ENCODE measurements at regions not wholly inside any gene's neighbourhood (a gene's known extent, or its start where the extent isn't known, plus 50 kb on each side); places are given as distances from the start of the nearest gene placed in this dataset.
"Not testable (repeated sequence)": the region's sequence is repeated elsewhere in the genome, so short reads cannot be mapped to it uniquely, and the experiment has no call there.

DNA sequence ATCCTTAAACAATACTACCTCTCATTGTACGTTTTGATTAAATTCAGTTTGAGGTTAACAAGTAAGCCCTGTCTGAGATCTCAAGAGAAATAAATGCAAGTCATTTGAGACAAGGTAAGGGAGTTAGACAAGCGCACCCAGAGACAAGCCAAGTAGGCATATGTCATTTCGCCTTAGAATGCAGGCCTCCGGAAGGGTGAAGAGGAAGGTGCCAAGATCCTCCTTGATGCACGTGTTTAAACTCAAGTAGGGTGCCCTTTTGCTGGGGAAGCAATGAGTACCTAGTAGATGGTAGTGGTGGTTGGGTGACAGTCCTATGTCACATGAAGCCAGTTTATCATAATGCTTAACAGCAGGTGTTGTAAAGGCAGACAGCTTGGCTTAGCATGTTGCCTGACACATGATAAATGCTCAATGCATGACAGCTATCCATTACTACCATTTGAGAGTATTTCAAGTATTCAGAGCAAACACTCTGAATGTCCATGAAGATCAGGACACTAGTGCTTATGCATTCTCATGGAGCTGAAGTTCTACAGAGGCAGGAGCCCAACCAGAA, 415.9 kb downstream of the TMEM135 start:
- DNase-seq (ENCODE audit: low read depth, low spot score) (no peak), ATAC-seq (no peak)
- no peak overlapping the region for H3K4me2 ChIP-seq (ENCODE audit: low read length)
- no peaks in the 10 kb centered on the region for H4K20me1 ChIP-seq (ENCODE audit: insufficient read depth)
- ChIA-PET RAD21 (ENCODE audit: low non-redundant PET in 1 of 2, low total read pairs in 2 of 2, uncharacterized antibody in 2 of 2, unreplicated experiment in 2 of 2) (no interaction called here), CTCF (no interaction called here), POLR2A (no interaction called here)
- no peak overlapping the region for H2AFZ ChIP-seq (ENCODE audit: low read depth, low read length, poor library complexity, severe bottlenecking)
- no peaks in the 10 kb centered on the region for H3K9me2 ChIP-seq (ENCODE audit: insufficient read depth)
- H3K9ac ChIP-seq (ENCODE audit: low read length) = no peak overlapping the region
- no peaks in the 10 kb centered on the region for H3K27me3 ChIP-seq (ENCODE audit: insufficient read depth, low read length)
- H3K27ac ChIP-seq (ENCODE audit: low read depth, low read length) = no peak overlapping the region
- BruUV-seq (replicated peaks) = no TSS peak
- no peak overlapping the region for H3K4me3 ChIP-seq (replicated peaks in 1 of 2; ENCODE audit: low read depth in 1 of 2, low read length in 2 of 2)
- intact Hi-C loops (cut with micrococcal nuclease) = no loop called here
- no peaks in the 10 kb centered on the region for H3K36me3 ChIP-seq (ENCODE audit: control insufficient read depth in 1 of 2, insufficient read depth in 2 of 2, low read length in 2 of 2)
- TF ChIP-seq EZH2 (IDR thresholded peaks at IDR 0.05) (no peak), ZNF274 (IDR thresholded peaks at IDR 0.05; ENCODE audit: low read depth, low read length) (no peak), POLR2A (IDR thresholded peaks at IDR 0.05; ENCODE audit: borderline replicate concordance, extremely low read depth, insufficient read depth, insufficient read length) (no peak), FOSL1 (IDR thresholded peaks at IDR 0.05; ENCODE audit: low read depth) (no peak), EZH2phosphoT487 (IDR thresholded peaks at IDR 0.05; ENCODE audit: borderline replicate concordance) (no peak), ELF1 (IDR thresholded peaks at IDR 0.05; ENCODE audit: borderline replicate concordance, low read depth) (no peak), SRF (IDR thresholded peaks at IDR 0.05; ENCODE audit: low read depth) (no peak), ZFX (IDR thresholded peaks at IDR 0.05) (no peak), TCF7L2 (IDR thresholded peaks at IDR 0.05; ENCODE audit: borderline replicate concordance, extremely low read depth, insufficient read depth, insufficient read length) (no peak), POLR2AphosphoS5 (IDR thresholded peaks at IDR 0.05; ENCODE audit: low read depth, low read length) (no peak)
- TF ChIP-seq, protein P1, sequence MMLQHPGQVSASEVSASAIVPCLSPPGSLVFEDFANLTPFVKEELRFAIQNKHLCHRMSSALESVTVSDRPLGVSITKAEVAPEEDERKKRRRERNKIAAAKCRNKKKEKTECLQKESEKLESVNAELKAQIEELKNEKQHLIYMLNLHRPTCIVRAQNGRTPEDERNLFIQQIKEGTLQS (IDR thresholded peaks at IDR 0.05) = no peak
- H3K79me2 ChIP-seq (ENCODE audit: insufficient read depth, low read length) = no peaks in the 10 kb centered on the region
- no peaks in the 10 kb centered on the region for H3K4me1 ChIP-seq (ENCODE audit: control insufficient read depth in 1 of 2, insufficient read depth in 2 of 2, low read length in 2 of 2)
- no peaks in the 10 kb centered on the region for H3K9me3 ChIP-seq (ENCODE audit: control insufficient read depth in 1 of 2, insufficient read depth in 1 of 2, low read depth in 1 of 2, low read length in 2 of 2)

DNA sequence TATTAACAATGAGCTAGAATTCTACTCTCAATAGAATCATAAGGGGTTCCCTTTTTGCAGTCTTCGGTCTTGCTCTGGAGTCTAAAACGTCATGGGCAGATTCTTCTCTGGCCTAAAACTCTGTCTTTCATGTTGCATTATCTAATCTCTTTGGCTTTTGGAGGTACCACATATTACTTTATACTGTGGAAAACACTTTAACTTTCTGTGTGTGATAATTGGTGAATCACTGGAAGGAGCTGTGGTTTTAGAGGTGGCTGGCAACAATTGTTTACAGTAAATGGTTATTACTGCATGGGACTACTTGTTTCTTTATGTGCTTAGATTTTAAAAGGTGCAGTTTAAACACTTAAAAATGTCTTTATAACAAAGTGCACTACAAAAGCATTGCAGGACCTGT, 414.3 kb downstream of the TMEM135 start:
- POLR2A ChIA-PET, ATAC-seq: not testable (repeated sequence)

More for the DNA sequence above, 414.3 kb downstream of the TMEM135 start:
- H3K9me3 ChIP-seq (ENCODE audit: control insufficient read depth in 1 of 2, insufficient read depth in 1 of 2, low read depth in 1 of 2, low read length in 2 of 2); DNase-seq (ENCODE audit: low read depth, low spot score); intact Hi-C loops (cut with micrococcal nuclease); H3K36me3 ChIP-seq (ENCODE audit: control insufficient read depth in 1 of 2, insufficient read depth in 2 of 2, low read length in 2 of 2); H4K20me1 ChIP-seq (ENCODE audit: insufficient read depth); H3K27me3 ChIP-seq (ENCODE audit: insufficient read depth, low read length); H3K4me2 ChIP-seq (ENCODE audit: low read length); H2AFZ ChIP-seq (ENCODE audit: low read depth, low read length, poor library complexity, severe bottlenecking); BruUV-seq (replicated peaks); H3K9ac ChIP-seq (ENCODE audit: low read length); CTCF ChIA-PET; H3K4me1 ChIP-seq (ENCODE audit: control insufficient read depth in 1 of 2, insufficient read depth in 2 of 2, low read length in 2 of 2); H3K4me3 ChIP-seq (replicated peaks in 1 of 2; ENCODE audit: low read depth in 1 of 2, low read length in 2 of 2); H3K27ac ChIP-seq (ENCODE audit: low read depth, low read length); RAD21 ChIA-PET (ENCODE audit: low non-redundant PET in 1 of 2, low total read pairs in 2 of 2, uncharacterized antibody in 2 of 2, unreplicated experiment in 2 of 2); H3K9me2 ChIP-seq (ENCODE audit: insufficient read depth); H3K79me2 ChIP-seq (ENCODE audit: insufficient read depth, low read length): not testable (repeated sequence)

Data from HCT116 (cell line).